Naive thymus-derived CD4-positive, alpha-beta T cell (primary cell): ENCODE measurements at regions not wholly inside any gene's neighbourhood (a gene's known extent, or its start where the extent isn't known, plus 50 kb on each side); places are given as distances from the start of the nearest gene placed in this dataset.

Experiments
- ATAC-seq: fragments of 150-1000 bp; cut with Tn5 transposase; 2 replicates; pipeline ENCODE4 v1.10.0; 2021; ENCODE audit warnings: mild to moderate bottlenecking, moderate library complexity
- CTCF ChIA-PET: fragments of 350-600 bp; sonication (Branson Sonifier 250); formaldehyde crosslinking; loops from one replicate; lab custom pipeline; 2021; ENCODE audit warnings: antibody characterized with exemption; lab: Charles Lee
- POLR2A ChIA-PET: fragments of 350-600 bp; sonication (Branson Sonifier 250); formaldehyde crosslinking; loops from one replicate; lab custom pipeline; 2021; ENCODE audit warnings: antibody characterized with exemption, inconsistent platforms; lab: Charles Lee
- DNase-seq, 9 donors: peaks; one replicate each; pipeline versions ENCODE4 v3.0.0 to v3.0.0-alpha.2; 2020 to 2022; ENCODE audit warnings: mixed read lengths in 1 of 9
- H3K27ac ChIP-seq: one replicate; pipeline ENCODE4 v1.7.0; 2013; ENCODE audit warnings: mild to moderate bottlenecking, low read depth, low read length, moderate library complexity
- H3K27me3 ChIP-seq, 2 donors: one replicate each; pipeline ENCODE4 v1.7.0; 2013; ENCODE audit warnings: low read length in 2 of 2, mild to moderate bottlenecking in 2 of 2, moderate library complexity in 2 of 2; ENCODE audit not compliant: control insufficient read depth in 2 of 2, insufficient read depth in 2 of 2
- H3K36me3 ChIP-seq, 3 experiments: 1 replicate in 2 of 3; 2 replicates in 1 of 3; pipeline ENCODE4 v1.7.0; 2013; ENCODE audit warnings: low read length in 3 of 3, mild to moderate bottlenecking in 3 of 3, moderate library complexity in 1 of 3; ENCODE audit not compliant: insufficient read depth in 3 of 3, control insufficient read depth in 2 of 3
- H3K4me1 ChIP-seq, 2 donors: one replicate each; pipeline ENCODE4 v1.7.0; 2013; ENCODE audit warnings: low read length in 2 of 2, mild to moderate bottlenecking in 2 of 2, moderate library complexity in 1 of 2; ENCODE audit not compliant: control insufficient read depth in 2 of 2, insufficient read depth in 2 of 2
- H3K4me3 ChIP-seq: 2 replicates; pipeline ENCODE4 v1.7.0; 2013; ENCODE audit warnings: mild to moderate bottlenecking, low read length
- H3K9me3 ChIP-seq, 3 experiments: 1 replicate in 2 of 3; 2 replicates in 1 of 3; pipeline ENCODE4 v1.7.0; 2013; ENCODE audit warnings: low read length in 3 of 3; ENCODE audit not compliant: control insufficient read depth in 2 of 3
- H3K27ac Mint-ChIP-seq, 9 donors: one replicate each; pipeline ENCODE4 v1.8.0; 2020 to 2022; ENCODE audit warnings: mixed read lengths in 9 of 9, mild to moderate bottlenecking in 8 of 9, moderate library complexity in 5 of 9, inconsistent platforms in 2 of 9
- H3K27me3 Mint-ChIP-seq, 5 donors: one replicate each; pipeline ENCODE4 v1.8.0; 2021 to 2022; ENCODE audit warnings: mixed read lengths in 5 of 5, mild to moderate bottlenecking in 1 of 5
- H3K36me3 Mint-ChIP-seq, 5 donors: one replicate each; pipeline ENCODE4 v1.8.0; 2020 to 2022; ENCODE audit warnings: mixed read lengths in 5 of 5, mild to moderate bottlenecking in 3 of 5, inconsistent platforms in 1 of 5
- H3K4me1 Mint-ChIP-seq, 7 donors: one replicate each; pipeline ENCODE4 v1.8.0; 2020 to 2022; ENCODE audit warnings: mixed read lengths in 7 of 7, mild to moderate bottlenecking in 3 of 7, inconsistent platforms in 1 of 7
- H3K4me3 Mint-ChIP-seq, 10 donors: one replicate each; pipeline ENCODE4 v1.8.0; 2020 to 2022; ENCODE audit warnings: mild to moderate bottlenecking in 10 of 10, mixed read lengths in 10 of 10, moderate library complexity in 6 of 10, inconsistent platforms in 2 of 10
- H3K9me3 Mint-ChIP-seq, 11 donors: one replicate each; pipeline ENCODE4 v1.8.0; 2020 to 2022; ENCODE audit warnings: mixed read lengths in 11 of 11, mild to moderate bottlenecking in 4 of 11, inconsistent platforms in 1 of 11, moderate library complexity in 1 of 11
- intact Hi-C, 2 donors: fragments of 100-400 bp; cut with micrococcal nuclease; formaldehyde crosslinking; loops; one replicate each; pipeline ENCODE4 v1.15.1; 2023

DNA sequence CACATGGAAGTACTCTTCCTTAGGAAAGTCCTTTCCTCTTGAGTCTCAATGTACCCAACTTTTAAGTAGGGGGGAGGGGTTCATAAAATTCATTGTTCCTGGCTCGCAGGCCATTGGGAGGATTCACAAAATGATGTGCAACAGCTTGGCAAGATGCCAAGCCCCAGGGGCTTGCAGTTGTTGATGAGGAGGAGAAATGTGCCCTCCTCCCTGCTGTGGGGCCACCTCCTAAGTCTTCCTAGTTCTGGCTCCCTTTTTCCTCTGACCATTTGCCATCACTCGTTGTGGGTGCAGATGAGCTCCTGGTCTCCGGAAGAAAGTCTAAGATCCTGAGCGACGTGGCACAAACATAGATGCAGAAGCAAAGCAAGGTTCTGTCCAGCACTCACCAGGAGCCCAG is 435.4 kb downstream of the EIPR1 start:
- Mint-ChIP-seq H3K4me3 (no peak overlapping the region), H3K36me3 (peaks cover 0 to 5% (median 0%) of the 10 kb centered on the region in 5 donors), H3K9me3 (peaks cover 0 to 40% (median 16%) of the 10 kb centered on the region in 11 donors), H3K27me3 (peaks cover 0 to 26% (median 9%) of the 10 kb centered on the region in 5 donors), H3K4me1 (no peaks in the 10 kb centered on the region), H3K27ac (no peak overlapping the region)
- no peaks in the 10 kb centered on the region for H3K4me1 ChIP-seq
- no peak overlapping the region for H3K4me3 ChIP-seq
- POLR2A ChIA-PET: no interaction called here
- no peak overlapping the region for H3K27ac ChIP-seq
- no peaks in the 10 kb centered on the region for H3K27me3 ChIP-seq
- ATAC-seq (no peak), DNase-seq (no peak)
- CTCF ChIA-PET: no interaction called here
- no peaks in the 10 kb centered on the region for H3K36me3 ChIP-seq
- intact Hi-C loops: no loop called here
- H3K9me3 ChIP-seq: peaks cover 0 to 9% (median 0%) of the 10 kb centered on the region in 3 experiments

GRCh38 chr2:2941205-2941604 is 436.4 kb downstream of the EIPR1 start:
- ChIA-PET POLR2A (no interaction called here), CTCF (no interaction called here)
- Mint-ChIP-seq H3K4me3 (no peak overlapping the region), H3K27me3 (peaks cover 0 to 26% (median 9%) of the 10 kb centered on the region in 5 donors), H3K27ac (no peak overlapping the region), H3K9me3 (peaks cover 6 to 45% (median 20%) of the 10 kb centered on the region in 11 donors), H3K4me1 (no peaks in the 10 kb centered on the region), H3K36me3 (peaks cover 0 to 11% (median 0%) of the 10 kb centered on the region in 5 donors)
- intact Hi-C loops: no loop called here
- no peak overlapping the region for H3K27ac ChIP-seq
- ATAC-seq (no peak), DNase-seq (no peak)
- H3K36me3 ChIP-seq: no peaks in the 10 kb centered on the region
- no peaks in the 10 kb centered on the region for H3K4me1 ChIP-seq
- no peak overlapping the region for H3K4me3 ChIP-seq
- no peaks in the 10 kb centered on the region for H3K27me3 ChIP-seq
- H3K9me3 ChIP-seq: peaks cover 0 to 9% (median 0%) of the 10 kb centered on the region in 3 experiments

GRCh38 chr2:2940702-2941101 is 436.9 kb downstream of the EIPR1 start:
- peaks cover 0 to 26% (median 9%) of the 10 kb centered on the region in 5 donors for H3K27me3 Mint-ChIP-seq
- ChIA-PET CTCF (no interaction called here), POLR2A (no interaction called here)
- H3K4me3 Mint-ChIP-seq: no peak overlapping the region
- ATAC-seq (no peak), DNase-seq (no peak)
- H3K27ac Mint-ChIP-seq: no peak overlapping the region
- H3K36me3 Mint-ChIP-seq: peaks cover 0 to 11% (median 0%) of the 10 kb centered on the region in 5 donors
- no peak overlapping the region for H3K27ac ChIP-seq
- no peaks in the 10 kb centered on the region for H3K4me1 ChIP-seq
- H3K9me3 ChIP-seq: peaks cover 0 to 14% (median 0%) of the 10 kb centered on the region in 3 experiments
- intact Hi-C loops: no loop called here
- no peaks in the 10 kb centered on the region for H3K4me1 Mint-ChIP-seq
- H3K4me3 ChIP-seq: no peak overlapping the region
- no peaks in the 10 kb centered on the region for H3K36me3 ChIP-seq
- H3K27me3 ChIP-seq: no peaks in the 10 kb centered on the region
- H3K9me3 Mint-ChIP-seq: peaks cover 6 to 45% (median 20%) of the 10 kb centered on the region in 11 donors

- peaks cover 0 to 8% (median 0%) of the 10 kb centered on the region in 5 donors for H3K36me3 Mint-ChIP-seq
- ChIA-PET CTCF (no interaction called here), POLR2A (no interaction called here)
- Histone ChIP-seq H3K4me3 (no peak overlapping the region), H3K36me3 (no peaks in the 10 kb centered on the region), H3K4me1 (no peaks in the 10 kb centered on the region), H3K27ac (no peak overlapping the region), H3K9me3 (peaks cover 0 to 10% (median 0%) of the 10 kb centered on the region in 3 experiments), H3K27me3 (no peaks in the 10 kb centered on the region)
- H3K4me3 Mint-ChIP-seq: no peak overlapping the region
- H3K27ac Mint-ChIP-seq: no peak overlapping the region
- DNase-seq (no peak), ATAC-seq (peak; percentile 14)
- no peaks in the 10 kb centered on the region for H3K4me1 Mint-ChIP-seq
- peaks cover 0 to 26% (median 9%) of the 10 kb centered on the region in 5 donors for H3K27me3 Mint-ChIP-seq
- H3K9me3 Mint-ChIP-seq: peaks cover 2 to 45% (median 17%) of the 10 kb centered on the region in 11 donors
- intact Hi-C loops: no loop called here
These were observed 437.6 kb downstream of the EIPR1 start for GRCh38 chr2:2940061-2940460.

DNA sequence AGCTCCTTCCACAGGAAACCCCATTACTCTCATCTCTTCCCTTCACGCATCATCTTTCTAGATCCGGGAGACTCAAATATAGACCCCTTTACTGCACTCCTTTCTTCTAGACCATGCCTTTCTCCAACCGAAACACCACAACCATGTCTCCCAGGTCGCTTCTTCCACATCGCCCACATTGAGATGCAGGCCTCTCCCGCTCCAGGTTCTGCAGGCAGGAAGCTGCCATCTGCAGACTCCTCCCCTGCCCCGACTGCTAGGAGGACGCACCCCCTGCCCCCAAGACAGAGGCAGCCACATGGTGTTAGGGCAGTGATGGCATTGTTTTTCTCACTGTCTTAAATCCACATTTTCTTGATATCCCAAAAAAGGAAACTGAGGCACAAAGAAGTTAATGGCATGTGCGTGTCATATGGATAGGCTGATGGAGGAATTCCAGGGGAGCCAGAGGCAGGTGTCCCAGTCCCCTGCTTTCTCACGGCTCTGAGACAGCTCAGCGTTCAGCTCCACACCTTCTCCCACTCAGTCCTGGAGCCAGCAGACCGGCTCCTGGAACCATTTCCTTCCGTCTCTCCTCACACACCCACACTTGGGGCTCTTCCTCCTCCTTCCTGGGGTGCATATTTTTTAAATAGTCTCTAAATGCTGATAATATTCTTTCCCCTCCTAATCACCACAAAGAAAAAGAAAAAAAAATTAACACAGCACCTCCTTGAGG is 438.4 kb downstream of the EIPR1 start:
- no peaks in the 10 kb centered on the region for H3K27me3 ChIP-seq
- ATAC-seq: no peak
- peaks cover 0 to 6% (median 0%) of the 10 kb centered on the region in 3 experiments for H3K9me3 ChIP-seq
- Mint-ChIP-seq H3K9me3 (peaks cover 0 to 37% (median 15%) of the 10 kb centered on the region in 11 donors), H3K36me3 (peaks cover 0 to 7% (median 0%) of the 10 kb centered on the region in 5 donors), H3K27me3 (peaks cover 0 to 31% (median 9%) of the 10 kb centered on the region in 5 donors), H3K4me1 (no peaks in the 10 kb centered on the region), H3K27ac (no peak overlapping the region), H3K4me3 (no peak overlapping the region)
- no peak overlapping the region for H3K4me3 ChIP-seq
- no peaks in the 10 kb centered on the region for H3K4me1 ChIP-seq
- no peak overlapping the region for H3K27ac ChIP-seq
- ChIA-PET POLR2A (no interaction called here), CTCF (no interaction called here)
- H3K36me3 ChIP-seq: no peaks in the 10 kb centered on the region
- DNase-seq: no peak
- intact Hi-C loops: no loop called here

DNA sequence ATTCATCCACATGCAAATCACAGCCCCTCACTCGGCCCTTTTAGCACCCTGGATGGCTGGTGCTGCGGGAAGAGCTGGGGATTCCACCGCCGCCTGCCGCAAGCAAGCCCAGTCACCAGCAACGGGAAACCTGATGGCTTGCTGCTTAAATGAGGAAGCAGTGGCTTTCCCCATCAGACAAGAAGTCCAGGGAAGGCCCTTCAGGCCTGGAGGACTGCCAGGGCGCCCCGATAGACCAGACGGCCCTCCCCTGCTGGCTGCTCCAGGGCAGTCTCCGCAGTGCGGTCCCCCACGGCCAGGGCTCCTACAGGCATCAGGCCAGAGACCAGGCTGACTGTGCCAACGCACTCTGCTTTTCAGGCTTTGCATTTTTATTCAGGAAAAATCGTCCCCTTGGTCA is 439.1 kb downstream of the EIPR1 start:
- Histone ChIP-seq H3K9me3 (peaks cover 0 to 6% (median 0%) of the 10 kb centered on the region in 3 experiments), H3K4me1 (no peaks in the 10 kb centered on the region), H3K36me3 (no peaks in the 10 kb centered on the region), H3K27me3 (no peaks in the 10 kb centered on the region), H3K27ac (no peak overlapping the region), H3K4me3 (no peak overlapping the region)
- Mint-ChIP-seq H3K4me1 (no peaks in the 10 kb centered on the region), H3K27me3 (peaks cover 0 to 37% (median 5%) of the 10 kb centered on the region in 5 donors), H3K4me3 (no peak overlapping the region), H3K9me3 (peaks cover 0 to 31% (median 12%) of the 10 kb centered on the region in 11 donors), H3K36me3 (peaks cover 0 to 7% (median 0%) of the 10 kb centered on the region in 5 donors), H3K27ac (no peak overlapping the region)
- no peak for ATAC-seq
- ChIA-PET CTCF (no interaction called here), POLR2A (no interaction called here)
- no peak for DNase-seq
- intact Hi-C loops: no loop called here
